ENCODE measurements at regions not wholly inside any gene's neighbourhood (a gene's known extent, or its start where the extent isn't known, plus 50 kb on each side); places are given as distances from the start of the nearest gene placed in this dataset.

- no peak for TF ChIP-seq CTCF (IDR thresholded peaks at IDR 0.05)
- TF ChIP-seq ZFX (IDR thresholded peaks at IDR 0.05; ENCODE audit: borderline replicate concordance), result no peak
These were observed 133.5 kb downstream of the TINAG start for GRCh38 chr6:54441687-54442248.

Measured in 22Rv1 (cell line).